Thyroid gland (tissue), 4 donors: ENCODE measurements at regions not wholly inside any gene's neighbourhood (a gene's known extent, or its start where the extent isn't known, plus 50 kb on each side); places are given as distances from the start of the nearest gene placed in this dataset.

ENCODE experiments used
- DNase-seq, 2 donors: peaks; one replicate each; pipeline ENCODE4 v3.0.0-alpha.2; 2019
- H3K27ac ChIP-seq, 3 donors: fragments of 200-600 bp; sonication (generic); 1 replicate in 2 of 3; 2 replicates in 1 of 3; pipeline ENCODE4 v1.5.1; 2016 to 2019; ENCODE audit warnings: mild to moderate bottlenecking in 1 of 3, moderate library complexity in 1 of 3
- H3K27me3 ChIP-seq: fragments of 200-600 bp; sonication (generic); one replicate; pipeline ENCODE4 v1.5.1; 2019
- H3K36me3 ChIP-seq, 2 donors: fragments of 200-600 bp; sonication (generic); one replicate each; pipeline ENCODE4 v1.5.1; 2016 to 2019
- H3K4me1 ChIP-seq, 2 donors: fragments of 200-600 bp; sonication (generic); one replicate each; pipeline ENCODE4 v1.5.1; 2017 to 2019
- H3K4me3 ChIP-seq, 3 donors: fragments of 200-600 bp; sonication (generic); replicated peaks in 1 of 3; 1 replicate in 2 of 3; 2 replicates in 1 of 3; pipeline ENCODE4 v1.5.1; 2016; ENCODE audit warnings: mild to moderate bottlenecking in 1 of 3
- H3K9me3 ChIP-seq: fragments of 200-600 bp; sonication (generic); one replicate; pipeline ENCODE4 v1.5.1; 2017
- POLR2A ChIP-seq, 2 donors: fragments of 450-650 bp; IDR thresholded peaks; one replicate each; pipeline ENCODE4 v1.6.1; 2017; ENCODE audit warnings: antibody characterized with exemption in 2 of 2, mild to moderate bottlenecking in 2 of 2, moderate library complexity in 1 of 2
- WGBS, 2 donors: methylation state at CpG; one replicate each; pipeline ENCODE4 v1.1.5; 2017; 5-methylcytosine and 5-hydroxymethylcytosine counted together
- intact Hi-C: fragments of 100-400 bp; cut with DNase I; formaldehyde crosslinking; loops from one replicate; pipeline ENCODE4 v1.15.1; 2023
- TF ChIP-seq, protein P1 (sequence below), 6 experiments: fragments of 200-600 bp in 3 of 6; fragments of 450-650 bp in 3 of 6; sonication (generic) in 3 of 6; IDR thresholded peaks; one replicate each; pipeline ENCODE4 v1.5.1; 2016 to 2019; ENCODE audit warnings: antibody characterized with exemption in 6 of 6, mild to moderate bottlenecking in 2 of 6, inconsistent platforms in 1 of 6, moderate library complexity in 1 of 6

DNA sequence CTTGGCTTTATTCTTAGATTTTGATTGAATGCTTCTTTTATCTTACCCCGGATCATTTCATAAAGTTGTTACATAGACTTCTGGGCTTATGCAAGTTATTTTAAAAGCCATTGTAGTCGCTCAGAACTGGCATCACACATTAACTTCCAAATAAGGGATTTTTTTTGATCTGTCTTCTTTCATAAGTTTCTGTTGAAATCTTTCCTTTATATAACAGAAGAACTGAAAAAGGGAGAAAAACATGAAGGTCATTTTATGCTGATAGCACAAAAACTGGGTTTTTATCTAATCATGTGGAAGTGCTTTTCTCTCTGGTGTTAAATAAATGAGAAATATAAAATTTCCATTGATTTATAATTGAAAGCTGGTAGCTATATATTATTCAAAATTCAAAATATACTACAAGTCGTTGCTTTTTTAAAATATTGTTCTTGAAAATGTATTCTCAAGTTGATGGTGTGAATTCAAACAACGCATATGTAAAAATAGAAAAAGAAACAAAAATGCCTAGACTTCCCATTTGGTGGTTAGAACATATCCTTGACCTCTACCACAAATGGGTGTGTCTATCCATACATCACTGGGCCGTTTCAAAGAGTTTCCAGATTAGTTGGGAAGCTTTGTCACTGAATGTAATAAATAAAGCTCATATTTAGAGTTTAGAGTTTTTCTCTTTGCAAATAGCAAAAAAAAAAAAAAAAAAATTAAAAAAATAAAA is 258.3 kb upstream of the ZPLD1 start:
- Histone ChIP-seq H3K4me1 (peaks cover 25 to 33% of the 10 kb centered on the region in 2 donors), H3K27ac (no peak overlapping the region)

DNA sequence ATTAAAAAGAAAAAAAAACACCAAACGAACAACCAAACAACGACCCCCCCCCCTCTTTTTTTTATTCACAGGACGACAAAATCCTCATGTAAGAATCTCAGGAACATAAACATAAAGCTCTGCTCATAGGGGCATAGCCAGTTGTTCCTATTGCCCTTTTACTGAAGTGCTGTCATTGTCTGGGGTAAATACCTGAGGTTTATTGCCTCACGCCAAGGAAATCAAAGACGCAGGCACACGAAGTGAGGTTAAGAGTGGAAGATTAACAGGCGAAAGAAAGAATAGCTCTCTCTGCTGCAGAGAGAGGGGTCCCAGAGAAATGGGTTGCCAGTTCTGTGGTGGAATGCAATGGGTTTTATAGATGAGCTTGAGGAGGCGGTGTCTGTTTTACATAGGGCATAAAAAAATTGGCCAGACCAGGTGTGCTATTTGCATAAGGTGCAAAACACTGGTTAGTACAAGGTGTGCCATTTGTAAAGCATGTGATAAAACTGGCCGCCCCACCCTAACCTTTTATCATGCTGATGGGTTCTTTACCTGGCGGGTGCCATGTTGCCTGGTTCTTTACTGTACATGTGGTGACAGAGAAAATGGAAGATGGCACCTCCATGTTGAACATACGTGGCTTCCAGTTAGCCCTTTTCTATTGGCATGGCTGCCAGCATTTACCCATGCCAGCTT is 257.6 kb upstream of the ZPLD1 start:
- Histone ChIP-seq H3K27ac (no peak overlapping the region), H3K9me3 (no peaks in the 10 kb centered on the region), H3K4me1 (peaks cover 32 to 40% of the 10 kb centered on the region in 2 donors), H3K4me3 (no peak overlapping the region), H3K36me3 (no peaks in the 10 kb centered on the region), H3K27me3 (no peaks in the 10 kb centered on the region)
- intact Hi-C loops, result no loop called here
- DNase-seq, result no peak
- TF ChIP-seq POLR2A (IDR thresholded peaks at IDR 0.05), result no peak
- TF ChIP-seq, protein P1, sequence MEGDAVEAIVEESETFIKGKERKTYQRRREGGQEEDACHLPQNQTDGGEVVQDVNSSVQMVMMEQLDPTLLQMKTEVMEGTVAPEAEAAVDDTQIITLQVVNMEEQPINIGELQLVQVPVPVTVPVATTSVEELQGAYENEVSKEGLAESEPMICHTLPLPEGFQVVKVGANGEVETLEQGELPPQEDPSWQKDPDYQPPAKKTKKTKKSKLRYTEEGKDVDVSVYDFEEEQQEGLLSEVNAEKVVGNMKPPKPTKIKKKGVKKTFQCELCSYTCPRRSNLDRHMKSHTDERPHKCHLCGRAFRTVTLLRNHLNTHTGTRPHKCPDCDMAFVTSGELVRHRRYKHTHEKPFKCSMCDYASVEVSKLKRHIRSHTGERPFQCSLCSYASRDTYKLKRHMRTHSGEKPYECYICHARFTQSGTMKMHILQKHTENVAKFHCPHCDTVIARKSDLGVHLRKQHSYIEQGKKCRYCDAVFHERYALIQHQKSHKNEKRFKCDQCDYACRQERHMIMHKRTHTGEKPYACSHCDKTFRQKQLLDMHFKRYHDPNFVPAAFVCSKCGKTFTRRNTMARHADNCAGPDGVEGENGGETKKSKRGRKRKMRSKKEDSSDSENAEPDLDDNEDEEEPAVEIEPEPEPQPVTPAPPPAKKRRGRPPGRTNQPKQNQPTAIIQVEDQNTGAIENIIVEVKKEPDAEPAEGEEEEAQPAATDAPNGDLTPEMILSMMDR (IDR thresholded peaks at IDR 0.05), result no peak
- 82 to 89% methylated on average over 11 of the region's 11 CpGs for WGBS, 2 donors

More for the DNA sequence above, 258.3 kb upstream of the ZPLD1 start:
- WGBS, 2 donors, result 85 to 91% methylated on average over 5 of the region's 5 CpGs
- Histone ChIP-seq H3K36me3 (no peaks in the 10 kb centered on the region), H3K27me3 (no peaks in the 10 kb centered on the region), H3K9me3 (no peaks in the 10 kb centered on the region), H3K4me3 (no peak overlapping the region)
- no peak for DNase-seq
- TF ChIP-seq, protein P1 (IDR thresholded peaks at IDR 0.05), result no peak
- TF ChIP-seq POLR2A (IDR thresholded peaks at IDR 0.05), result no peak
- intact Hi-C loops, result no loop called here

DNA sequence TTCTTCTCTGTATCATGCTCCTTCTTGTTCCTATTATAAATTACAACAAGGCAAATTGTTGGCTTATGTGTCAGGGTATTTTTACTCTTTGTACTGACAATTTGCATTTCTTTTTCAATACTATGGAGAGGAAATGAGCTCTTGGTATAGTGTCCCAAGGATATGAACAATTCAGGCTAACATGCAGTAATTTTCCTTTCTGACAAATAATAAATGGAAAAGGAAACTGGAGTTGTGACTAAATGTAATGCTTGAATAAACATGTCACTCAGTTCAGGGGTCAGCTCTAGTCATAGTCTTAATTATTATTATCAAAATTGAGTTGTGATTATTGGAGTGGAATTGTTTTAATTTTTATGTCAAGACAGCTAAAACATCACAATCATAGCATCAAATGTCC is 256.0 kb upstream of the ZPLD1 start:
- Histone ChIP-seq H3K36me3 (no peaks in the 10 kb centered on the region), H3K27me3 (no peaks in the 10 kb centered on the region), H3K4me3 (no peak overlapping the region), H3K4me1 (peaks cover 35 to 50% of the 10 kb centered on the region in 2 donors), H3K27ac (peak overlapping the region; percentile 74 to 80 (median 79)), H3K9me3 (no peaks in the 10 kb centered on the region)
- intact Hi-C loops, result no loop called here
- no peak for TF ChIP-seq POLR2A (IDR thresholded peaks at IDR 0.05)
- TF ChIP-seq, protein P1 (IDR thresholded peaks at IDR 0.05), result no peak
- DNase-seq, result no peak

DNA sequence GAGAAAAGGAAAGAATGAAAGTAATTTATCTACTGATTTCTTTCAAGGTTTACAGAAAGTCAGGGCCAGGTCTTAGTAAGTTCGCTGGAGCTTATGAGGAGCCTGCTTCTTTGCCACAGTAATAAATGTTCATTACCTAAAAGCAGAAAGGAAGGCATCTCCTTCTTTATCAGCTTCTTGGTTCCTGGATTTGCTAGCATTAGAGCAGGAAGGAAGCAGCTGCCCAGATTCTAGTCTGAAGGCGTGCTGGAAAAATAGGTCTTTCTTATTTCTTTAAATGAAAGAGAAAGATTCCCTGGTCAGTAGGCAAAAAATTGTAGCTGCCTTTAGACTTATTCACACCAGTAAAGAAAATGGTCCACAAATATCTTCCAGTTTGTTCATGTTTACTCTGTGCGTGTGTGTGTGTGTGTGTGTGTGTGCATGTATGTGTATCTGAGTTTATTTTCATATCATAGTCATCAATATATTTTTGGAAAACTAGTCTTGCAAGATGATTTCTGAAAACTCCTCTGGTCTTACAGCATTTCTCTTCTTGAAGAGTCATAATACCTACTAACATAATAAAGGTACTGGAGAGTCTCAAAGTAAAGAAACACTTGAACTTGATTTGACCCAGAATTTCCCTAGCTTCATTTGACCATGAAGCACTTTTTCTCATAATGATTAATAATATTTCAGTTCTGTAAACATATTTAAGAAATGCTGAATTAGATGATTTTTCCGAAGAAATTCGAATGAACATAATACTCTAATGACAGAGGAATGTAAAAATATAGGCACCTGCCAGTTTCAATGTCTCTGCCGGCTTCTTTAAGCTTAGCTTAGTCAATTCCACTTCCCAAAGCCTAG is 255.3 kb upstream of the ZPLD1 start:
- H3K4me1 ChIP-seq, result peaks cover 35 to 50% of the 10 kb centered on the region in 2 donors
- intact Hi-C loops, result no loop called here
- no peak for TF ChIP-seq POLR2A (IDR thresholded peaks at IDR 0.05)
- TF ChIP-seq, protein P1 (IDR thresholded peaks at IDR 0.05), result no peak

More for the DNA sequence above, 255.3 kb upstream of the ZPLD1 start:
- H3K27me3 ChIP-seq, result no peaks in the 10 kb centered on the region
- no peak overlapping the region for H3K4me3 ChIP-seq
- no peaks in the 10 kb centered on the region for H3K36me3 ChIP-seq
- 32 to 39% methylated on average over 6 of the region's 6 CpGs for WGBS, 2 donors
- peak overlapping the region; percentile 74 to 80 (median 79) for H3K27ac ChIP-seq
- no peak for DNase-seq
- H3K9me3 ChIP-seq, result no peaks in the 10 kb centered on the region
